GM23248 (cell line): ENCODE measurements at regions not wholly inside any gene's neighbourhood (a gene's known extent, or its start where the extent isn't known, plus 50 kb on each side); places are given as distances from the start of the nearest gene placed in this dataset.

Experiments used
- EZH2 ChIP-seq: fragments of 200-600 bp; sonication (generic); IDR thresholded peaks from 2 replicates; pipeline ENCODE4 v1.6.1; 2018; ENCODE audit warnings: antibody characterized with exemption, mild to moderate bottlenecking; ENCODE audit not compliant: insufficient read depth, poor library complexity, severe bottlenecking
- EZH2phosphoT487 ChIP-seq: fragments of 200-600 bp; sonication (generic); IDR thresholded peaks from 2 replicates; pipeline ENCODE4 v1.6.1; 2018; ENCODE audit warnings: antibody characterized with exemption, moderate library complexity, mild to moderate bottlenecking, low read depth; ENCODE audit not compliant: insufficient read depth

DNA sequence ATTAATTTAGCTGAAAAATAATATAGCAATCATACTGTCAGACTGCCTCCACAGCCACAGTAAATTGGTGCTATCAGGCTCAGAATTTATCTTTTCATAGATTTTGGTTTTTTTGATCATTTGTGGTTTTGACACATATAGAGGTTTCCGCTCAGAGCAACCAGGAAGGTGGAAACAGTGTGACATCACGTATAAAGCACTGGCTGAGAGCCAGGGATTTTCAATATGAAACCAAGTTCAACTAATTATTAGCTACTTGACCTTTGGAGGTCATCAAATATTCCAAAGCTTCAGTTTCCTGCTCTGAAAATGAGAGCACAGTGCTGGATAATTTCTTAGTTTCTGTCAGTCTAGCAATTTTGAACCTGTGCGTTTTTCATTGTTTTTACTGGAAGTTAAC is 433.8 kb upstream of the SUCLG2 start:
- TF ChIP-seq EZH2 (no peak), EZH2phosphoT487 (no peak)
